ENCODE measurements at regions not wholly inside any gene's neighbourhood (a gene's known extent, or its start where the extent isn't known, plus 50 kb on each side); places are given as distances from the start of the nearest gene placed in this dataset.

DNA sequence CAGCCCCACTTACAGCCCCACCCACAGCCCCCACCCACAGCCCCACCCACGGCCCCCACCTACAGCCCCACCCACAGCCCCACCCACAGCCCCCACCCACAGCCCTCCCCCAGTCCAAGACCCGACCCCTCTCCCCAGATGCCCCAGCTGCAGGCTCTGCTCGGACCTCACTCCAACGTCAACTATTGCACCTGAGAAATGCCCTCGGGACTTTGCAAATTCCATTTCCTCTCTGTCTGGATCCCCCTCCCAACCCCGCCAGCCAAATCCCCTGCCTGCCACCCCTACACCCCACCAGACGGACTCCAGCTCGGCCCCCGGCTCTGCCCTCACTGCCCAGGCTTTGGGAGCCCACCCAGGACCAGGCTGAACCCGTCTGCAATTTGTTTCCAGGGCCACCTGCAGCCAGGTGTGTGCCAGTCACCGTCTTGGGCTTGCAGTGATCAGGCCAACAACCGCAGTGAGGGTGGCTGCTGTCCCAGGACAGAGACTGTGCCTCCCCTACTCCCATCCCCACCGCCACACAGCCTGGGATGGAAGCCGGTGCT lies 662.8 kb downstream of the BRD1 start:
- H3K4me3 ChIP-seq (ENCODE audit: low read depth, low read length), result no peak overlapping the region
- DNase-seq (ENCODE audit: low read depth), result no peak
- in situ Hi-C loops (cut with HindIII; ENCODE audit: low sequenced_read_pairs), result no loop called here
- TF ChIP-seq, protein P1, sequence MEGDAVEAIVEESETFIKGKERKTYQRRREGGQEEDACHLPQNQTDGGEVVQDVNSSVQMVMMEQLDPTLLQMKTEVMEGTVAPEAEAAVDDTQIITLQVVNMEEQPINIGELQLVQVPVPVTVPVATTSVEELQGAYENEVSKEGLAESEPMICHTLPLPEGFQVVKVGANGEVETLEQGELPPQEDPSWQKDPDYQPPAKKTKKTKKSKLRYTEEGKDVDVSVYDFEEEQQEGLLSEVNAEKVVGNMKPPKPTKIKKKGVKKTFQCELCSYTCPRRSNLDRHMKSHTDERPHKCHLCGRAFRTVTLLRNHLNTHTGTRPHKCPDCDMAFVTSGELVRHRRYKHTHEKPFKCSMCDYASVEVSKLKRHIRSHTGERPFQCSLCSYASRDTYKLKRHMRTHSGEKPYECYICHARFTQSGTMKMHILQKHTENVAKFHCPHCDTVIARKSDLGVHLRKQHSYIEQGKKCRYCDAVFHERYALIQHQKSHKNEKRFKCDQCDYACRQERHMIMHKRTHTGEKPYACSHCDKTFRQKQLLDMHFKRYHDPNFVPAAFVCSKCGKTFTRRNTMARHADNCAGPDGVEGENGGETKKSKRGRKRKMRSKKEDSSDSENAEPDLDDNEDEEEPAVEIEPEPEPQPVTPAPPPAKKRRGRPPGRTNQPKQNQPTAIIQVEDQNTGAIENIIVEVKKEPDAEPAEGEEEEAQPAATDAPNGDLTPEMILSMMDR (IDR thresholded peaks at IDR 0.05; ENCODE audit: low read depth, low read length, missing control alignments), result no peak

DNA sequence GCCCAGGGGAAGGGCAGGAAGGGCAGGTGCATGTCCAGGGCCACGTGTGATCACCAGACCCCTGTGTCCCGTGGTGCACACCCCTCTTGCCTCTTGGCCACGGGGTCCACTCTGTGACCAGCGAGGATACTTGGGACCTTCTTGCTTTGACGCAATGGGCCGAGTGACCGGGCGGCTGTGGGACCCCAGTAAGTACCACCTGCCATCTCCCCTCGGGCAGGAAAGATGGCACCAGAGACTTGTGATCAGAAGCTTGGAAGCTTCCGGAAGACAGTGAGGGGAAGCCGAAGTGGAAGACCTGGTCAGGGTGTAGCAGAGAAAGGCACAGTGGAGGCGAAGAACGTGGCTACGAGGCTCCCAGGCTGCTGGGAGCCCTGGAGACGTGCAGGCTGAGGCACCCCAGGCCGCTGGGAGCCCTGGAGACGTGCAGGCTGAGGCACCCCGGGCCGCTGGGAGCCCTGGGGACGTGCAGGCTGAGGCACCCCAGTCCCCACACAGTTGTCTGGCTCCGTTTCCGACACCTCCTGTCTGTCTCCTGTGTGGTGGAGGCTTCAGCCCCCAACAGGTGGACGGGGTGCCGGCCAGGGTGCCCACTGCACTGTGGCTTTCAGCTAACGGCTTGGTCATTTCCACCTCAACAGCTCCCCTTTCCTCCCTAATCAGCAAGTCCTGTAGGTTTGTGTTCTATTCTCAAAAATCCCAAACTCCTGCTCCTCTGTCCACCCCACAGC lies 663.5 kb downstream of the BRD1 start:
- H3K4me3 ChIP-seq (ENCODE audit: low read depth, low read length), result no peak overlapping the region
- TF ChIP-seq, protein P1 (IDR thresholded peaks at IDR 0.05; ENCODE audit: low read depth, low read length, missing control alignments), result no peak
- in situ Hi-C loops (cut with HindIII; ENCODE audit: low sequenced_read_pairs), result no loop called here
- no peak for DNase-seq (ENCODE audit: low read depth)

DNA sequence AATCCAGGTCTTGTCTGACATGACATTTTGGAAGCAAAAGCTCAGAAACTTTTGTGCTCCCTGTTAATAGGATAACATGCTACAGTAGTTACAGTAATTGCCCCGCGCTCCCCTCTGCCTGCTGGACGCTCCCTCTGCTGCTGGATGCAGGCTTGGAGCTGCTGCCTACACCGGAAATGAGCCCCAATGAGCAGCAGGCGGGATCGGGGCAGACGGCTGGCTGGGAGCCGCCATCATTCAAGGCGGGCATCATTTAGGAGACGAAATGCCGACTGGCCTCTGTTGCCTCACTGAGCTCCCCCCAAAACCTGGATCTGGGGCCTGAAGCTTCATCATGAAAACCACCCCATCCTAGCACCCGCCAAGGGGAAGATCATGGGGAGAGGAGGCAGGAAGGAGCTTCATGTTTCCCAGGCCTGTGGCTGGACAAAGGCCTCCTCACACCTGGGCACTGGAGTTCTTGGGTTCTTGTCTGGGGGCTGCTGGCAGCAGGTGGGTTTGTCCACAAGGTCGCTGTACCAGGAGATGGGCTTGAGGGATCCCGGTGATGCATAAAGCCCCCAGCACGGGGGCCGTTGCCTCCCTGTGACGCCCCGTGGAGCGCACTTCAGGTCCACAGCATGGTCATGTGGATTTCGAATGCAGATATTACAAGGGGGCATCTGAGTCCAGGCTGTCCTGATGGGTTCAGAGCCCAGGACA lies 664.3 kb downstream of the BRD1 start:
- TF ChIP-seq, protein P1 (IDR thresholded peaks at IDR 0.05; ENCODE audit: low read depth, low read length, missing control alignments), result no peak
- DNase-seq (ENCODE audit: low read depth), result no peak
- H3K4me3 ChIP-seq (ENCODE audit: low read depth, low read length), result no peak overlapping the region
- in situ Hi-C loops (cut with HindIII; ENCODE audit: low sequenced_read_pairs), result no loop called here

DNA sequence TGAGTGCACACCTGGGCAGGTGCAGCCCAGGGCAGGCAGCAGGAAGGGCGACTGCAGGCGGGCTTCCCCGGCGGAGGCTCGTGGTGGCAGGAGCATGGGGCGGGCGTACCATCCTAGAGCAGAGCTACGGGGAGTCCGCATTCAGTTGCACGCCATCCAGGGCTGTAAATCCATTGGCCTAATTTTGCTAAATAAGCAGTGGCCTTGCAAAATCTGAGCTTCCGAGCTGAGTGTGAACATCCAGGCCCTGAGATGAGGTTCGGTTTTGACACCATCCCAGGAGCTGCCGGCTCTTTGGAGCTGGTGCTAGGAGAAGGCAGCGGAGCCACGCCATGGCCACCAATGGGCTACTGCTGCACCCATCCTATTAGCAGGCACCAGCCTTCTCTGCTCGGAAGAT lies 664.8 kb downstream of the BRD1 start:
- TF ChIP-seq, protein P1 (IDR thresholded peaks at IDR 0.05; ENCODE audit: low read depth, low read length, missing control alignments), result no peak
- DNase-seq (ENCODE audit: low read depth), result no peak
- in situ Hi-C loops (cut with HindIII; ENCODE audit: low sequenced_read_pairs), result no loop called here
- H3K4me3 ChIP-seq (ENCODE audit: low read depth, low read length), result no peak overlapping the region

DNA sequence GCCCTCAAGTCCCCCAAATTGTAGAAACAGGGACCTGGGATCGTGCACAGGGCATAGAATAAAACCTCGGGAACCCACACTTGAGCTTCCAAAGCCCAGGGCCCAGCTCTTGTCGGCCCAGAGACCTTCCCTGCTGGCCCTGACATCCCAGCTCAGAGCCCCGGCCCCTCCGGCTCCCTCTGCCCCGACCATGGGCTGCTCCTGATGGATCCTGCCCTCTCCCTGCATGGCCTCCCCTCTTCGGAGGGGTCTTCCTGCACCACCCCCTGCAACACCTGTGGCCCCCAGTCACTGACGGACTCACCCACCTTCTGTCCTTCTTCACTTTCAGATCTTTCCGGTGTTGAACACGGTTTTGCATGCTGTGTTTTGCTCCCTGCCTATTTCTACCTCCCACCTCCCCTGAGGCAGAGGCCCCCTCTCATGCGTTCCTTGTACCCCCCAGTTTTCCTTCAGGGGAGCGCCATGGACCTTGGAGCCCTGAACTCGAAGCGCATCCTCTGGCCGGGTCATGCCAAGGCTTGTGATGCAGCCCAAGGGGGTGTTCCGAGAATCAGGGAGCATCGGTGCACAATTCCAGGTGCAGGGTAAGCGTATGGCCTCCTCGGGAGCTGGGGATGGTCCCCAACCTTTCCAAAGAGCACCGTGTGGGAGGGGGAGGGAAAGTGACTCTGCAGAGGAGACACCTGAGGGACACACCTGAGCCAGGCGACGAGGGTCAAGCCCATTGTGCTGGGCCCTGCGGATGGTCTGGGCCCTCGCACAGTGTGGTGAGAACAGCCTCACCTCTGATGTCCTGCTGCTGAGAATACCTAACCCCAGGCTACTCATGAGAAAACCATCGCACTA lies 666.4 kb downstream of the BRD1 start:
- in situ Hi-C loops (cut with HindIII; ENCODE audit: low sequenced_read_pairs), result no loop called here

More for the DNA sequence above, 666.4 kb downstream of the BRD1 start:
- no peak overlapping the region for H3K4me3 ChIP-seq (ENCODE audit: low read depth, low read length)
- TF ChIP-seq, protein P1 (IDR thresholded peaks at IDR 0.05; ENCODE audit: low read depth, low read length, missing control alignments), result no peak
- DNase-seq (ENCODE audit: low read depth), result no peak
